ENCODE measurements at regions not wholly inside any gene's neighbourhood (a gene's known extent, or its start where the extent isn't known, plus 50 kb on each side); places are given as distances from the start of the nearest gene placed in this dataset.

DNA sequence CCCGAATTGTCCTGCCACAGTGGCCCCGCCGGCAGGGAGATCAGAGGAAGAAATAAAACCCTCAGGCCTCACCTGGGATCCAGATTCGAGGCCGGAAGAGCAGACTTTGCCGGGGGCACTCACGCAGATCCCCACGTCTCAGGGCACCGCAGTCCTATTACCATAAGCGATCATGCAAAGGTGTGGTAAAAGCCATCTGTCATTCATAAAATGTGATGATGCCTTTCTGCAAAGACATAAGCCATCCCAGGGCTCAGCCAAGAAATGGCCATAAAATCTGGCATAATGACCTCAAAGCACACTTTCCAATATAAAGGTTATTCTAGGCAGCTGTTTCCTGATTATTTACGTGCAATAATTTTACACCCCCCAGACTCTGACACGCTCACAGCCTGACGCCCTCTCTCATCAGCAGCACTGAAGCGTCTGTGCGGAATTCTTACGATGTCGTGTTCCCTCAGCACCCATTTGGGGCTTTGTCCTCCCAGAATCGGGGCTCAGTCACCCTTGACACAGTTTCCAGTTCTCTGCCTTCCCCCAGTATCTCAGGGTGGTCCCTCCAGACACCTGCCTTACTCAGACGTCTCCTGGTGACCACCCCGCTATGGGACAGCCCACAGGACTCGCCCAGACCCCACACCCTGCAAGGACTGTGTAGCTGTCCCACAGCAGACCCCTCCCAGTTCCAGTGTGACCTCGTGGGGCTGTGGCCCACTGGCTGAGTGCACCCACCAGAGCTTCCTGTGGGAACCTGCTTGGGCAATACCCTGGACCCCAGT lies 74.3 kb upstream of the FAM20C start:
- WGBS, 2 donors, result 90 to 91% methylated on average over 13 to 18 of the region's 22 CpGs
- TF ChIP-seq, protein P1, sequence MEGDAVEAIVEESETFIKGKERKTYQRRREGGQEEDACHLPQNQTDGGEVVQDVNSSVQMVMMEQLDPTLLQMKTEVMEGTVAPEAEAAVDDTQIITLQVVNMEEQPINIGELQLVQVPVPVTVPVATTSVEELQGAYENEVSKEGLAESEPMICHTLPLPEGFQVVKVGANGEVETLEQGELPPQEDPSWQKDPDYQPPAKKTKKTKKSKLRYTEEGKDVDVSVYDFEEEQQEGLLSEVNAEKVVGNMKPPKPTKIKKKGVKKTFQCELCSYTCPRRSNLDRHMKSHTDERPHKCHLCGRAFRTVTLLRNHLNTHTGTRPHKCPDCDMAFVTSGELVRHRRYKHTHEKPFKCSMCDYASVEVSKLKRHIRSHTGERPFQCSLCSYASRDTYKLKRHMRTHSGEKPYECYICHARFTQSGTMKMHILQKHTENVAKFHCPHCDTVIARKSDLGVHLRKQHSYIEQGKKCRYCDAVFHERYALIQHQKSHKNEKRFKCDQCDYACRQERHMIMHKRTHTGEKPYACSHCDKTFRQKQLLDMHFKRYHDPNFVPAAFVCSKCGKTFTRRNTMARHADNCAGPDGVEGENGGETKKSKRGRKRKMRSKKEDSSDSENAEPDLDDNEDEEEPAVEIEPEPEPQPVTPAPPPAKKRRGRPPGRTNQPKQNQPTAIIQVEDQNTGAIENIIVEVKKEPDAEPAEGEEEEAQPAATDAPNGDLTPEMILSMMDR (IDR thresholded peaks at IDR 0.05), result no peak
- no peak for TF ChIP-seq POLR2A (IDR thresholded peaks at IDR 0.05)
- H3K36me3 ChIP-seq, result no peaks in the 10 kb centered on the region
- intact Hi-C loops (cut with DNase I), result no loop called here
- DNase-seq, result no peak
- H3K9me3 ChIP-seq, result no peaks in the 10 kb centered on the region
- no peaks in the 10 kb centered on the region for H3K27me3 ChIP-seq
- H3K4me1 ChIP-seq, result peaks cover 13 to 23% of the 10 kb centered on the region in 2 donors
- H3K4me3 ChIP-seq (replicated peaks in 1 of 3), result no peak overlapping the region
- H3K27ac ChIP-seq, result no peak overlapping the region

DNA sequence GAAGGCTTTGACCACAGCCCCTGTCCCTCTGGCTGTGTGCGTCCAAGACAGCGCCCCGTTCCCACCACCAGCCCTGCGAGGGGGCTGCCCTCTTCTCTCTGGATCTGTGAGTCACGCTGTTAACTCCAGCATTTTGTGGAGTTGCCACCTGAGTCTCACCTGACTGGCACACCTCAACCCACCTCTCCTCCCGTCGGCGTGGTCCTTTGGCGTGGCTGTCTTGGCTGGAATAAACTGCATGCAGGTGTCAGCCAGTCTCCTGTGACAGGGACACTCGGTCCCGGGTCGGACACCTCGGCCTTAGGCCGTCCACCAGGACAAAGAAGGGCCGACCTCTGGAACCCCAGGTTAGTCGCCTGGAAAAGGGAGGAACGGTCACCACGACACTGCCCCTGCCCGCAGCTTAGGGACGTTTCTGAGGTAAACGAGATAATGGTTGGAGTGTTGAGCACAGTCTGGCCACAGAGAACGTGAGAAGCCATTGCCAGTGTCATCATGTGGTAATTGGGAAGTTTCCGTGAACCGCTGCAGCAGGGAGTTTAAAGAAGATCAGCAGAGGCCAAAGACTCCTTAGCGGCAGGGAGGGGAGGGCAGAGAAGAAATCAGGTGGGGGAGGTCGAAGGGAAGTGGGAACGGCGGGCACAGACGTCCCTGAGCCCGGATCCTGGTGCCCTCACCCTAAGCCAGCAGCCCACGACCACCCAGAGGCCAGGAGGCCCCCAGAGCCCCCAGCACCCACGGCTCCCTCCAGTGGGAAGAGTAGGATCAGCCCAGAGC lies 73.6 kb upstream of the FAM20C start:
- H3K27me3 ChIP-seq, result no peaks in the 10 kb centered on the region
- 86 to 88% methylated on average over 31 to 32 of the region's 32 CpGs for WGBS, 2 donors
- peaks cover 13 to 23% of the 10 kb centered on the region in 2 donors for H3K4me1 ChIP-seq
- DNase-seq, result no peak
- intact Hi-C loops (cut with DNase I), result no loop called here
- H3K27ac ChIP-seq, result no peak overlapping the region
- no peaks in the 10 kb centered on the region for H3K36me3 ChIP-seq
- no peak for TF ChIP-seq POLR2A (IDR thresholded peaks at IDR 0.05)
- H3K4me3 ChIP-seq (replicated peaks in 1 of 3), result no peak overlapping the region
- H3K9me3 ChIP-seq, result no peaks in the 10 kb centered on the region

DNA sequence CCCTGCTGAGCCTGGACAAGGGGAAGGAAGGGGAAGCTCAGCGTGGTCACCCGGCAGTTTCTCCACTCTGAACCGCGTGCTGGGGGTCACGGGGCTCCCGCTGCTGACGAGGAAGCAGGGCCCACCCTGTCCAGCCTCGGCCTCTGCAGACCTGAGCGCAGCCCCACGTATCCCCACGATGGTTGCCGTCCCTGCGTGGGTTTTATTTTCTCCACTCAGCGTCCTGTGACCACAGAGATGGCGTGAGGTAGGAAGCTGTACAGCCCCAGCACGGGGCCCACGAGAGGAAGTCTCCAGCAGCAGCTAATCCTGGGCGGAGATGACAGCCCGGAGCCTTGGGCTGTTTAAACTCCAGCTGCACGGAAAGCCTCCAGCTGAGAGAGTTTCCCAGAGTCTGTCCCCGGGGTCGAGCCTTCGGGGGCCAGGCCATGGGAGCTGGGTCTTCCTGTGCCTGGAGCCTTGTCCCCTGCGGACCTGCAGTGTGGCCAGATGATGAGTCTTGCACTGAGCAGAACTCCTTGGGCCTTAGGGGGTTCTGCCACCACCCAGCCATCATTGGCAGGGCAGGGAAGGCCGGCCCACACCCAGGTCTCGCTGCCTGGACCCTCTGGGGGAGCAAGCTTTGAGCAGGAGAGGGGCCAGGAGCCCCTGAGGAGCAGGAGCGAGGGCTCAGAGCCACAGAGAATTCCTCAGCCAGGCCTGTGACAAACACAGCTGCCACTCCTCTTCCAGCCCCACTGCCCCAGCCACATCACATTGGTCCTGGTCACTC lies 72.8 kb upstream of the FAM20C start:
- intact Hi-C loops (cut with DNase I), result no loop called here
- Histone ChIP-seq H3K4me1 (peaks cover 13 to 23% of the 10 kb centered on the region in 2 donors), H3K27ac (peak overlapping the region in 2 of 3 donors; percentile 8 to 26), H3K36me3 (no peaks in the 10 kb centered on the region), H3K9me3 (no peaks in the 10 kb centered on the region), H3K4me3 (replicated peaks in 1 of 3) (no peak overlapping the region), H3K27me3 (no peaks in the 10 kb centered on the region)
- DNase-seq, result peak in 1 of 2 donors; percentile 21
- WGBS, 2 donors, result 73 to 75% methylated on average over 21 to 25 of the region's 27 CpGs
- no peak for TF ChIP-seq POLR2A (IDR thresholded peaks at IDR 0.05)
- TF ChIP-seq, protein P1 (IDR thresholded peaks at IDR 0.05), result no peak

DNA sequence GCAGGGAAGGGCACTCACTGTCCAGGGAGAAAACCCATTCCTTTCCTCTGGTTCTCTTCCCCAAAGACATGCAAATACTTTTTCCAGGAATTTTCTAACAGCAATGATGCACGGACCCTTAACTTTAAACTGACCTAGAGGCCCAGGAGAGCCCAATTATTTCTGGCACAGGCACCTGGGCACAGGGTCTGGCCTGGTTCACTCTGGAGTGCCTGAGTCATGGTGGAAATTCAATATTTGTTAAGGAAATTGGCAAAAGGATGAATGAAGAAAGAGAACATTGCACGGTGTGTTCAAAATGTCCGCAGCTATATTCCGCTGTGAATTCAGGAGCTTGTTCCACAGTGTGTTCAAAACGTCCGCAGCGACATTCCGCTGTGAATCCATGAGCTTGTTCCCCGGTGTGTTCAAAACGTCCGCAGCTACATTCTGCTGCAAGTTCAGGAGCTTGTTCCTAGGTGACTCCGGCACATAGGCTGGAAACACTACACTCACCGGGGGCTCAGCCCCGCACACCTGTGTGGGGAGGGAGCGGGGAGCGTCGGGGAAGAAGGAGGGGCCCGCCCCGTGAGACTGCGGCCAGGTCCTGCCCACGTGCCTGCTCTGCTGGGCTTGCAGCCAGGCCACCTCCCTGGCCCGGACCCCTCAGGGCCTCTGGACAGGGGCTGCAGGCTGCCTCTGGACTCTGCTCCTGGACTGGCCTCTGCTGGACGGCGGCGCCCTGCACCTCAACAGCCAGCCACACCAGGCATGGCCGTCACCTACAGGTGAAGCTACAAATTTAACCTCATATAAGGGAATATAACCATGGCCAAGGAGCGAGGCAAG lies 72.0 kb upstream of the FAM20C start:
- 47 to 56% methylated on average over 21 to 25 of the region's 27 CpGs for WGBS, 2 donors
- Histone ChIP-seq H3K9me3 (no peaks in the 10 kb centered on the region), H3K36me3 (no peaks in the 10 kb centered on the region), H3K27ac (peak overlapping the region in 2 of 3 donors; percentile 8 to 26), H3K27me3 (no peaks in the 10 kb centered on the region), H3K4me1 (peaks cover 13 to 19% of the 10 kb centered on the region in 2 donors), H3K4me3 (replicated peaks in 1 of 3) (no peak overlapping the region)
- intact Hi-C loops (cut with DNase I), result no loop called here
- TF ChIP-seq, protein P1 (IDR thresholded peaks at IDR 0.05), result peak in 5 of 6 experiments; percentile 17 to 59 (median 39)
- no peak for TF ChIP-seq POLR2A (IDR thresholded peaks at IDR 0.05)
- peak; percentile 71 to 80 for DNase-seq

All from thyroid gland (tissue), 4 donors.